ENCODE measurements at regions not wholly inside any gene's neighbourhood (a gene's known extent, or its start where the extent isn't known, plus 50 kb on each side); places are given as distances from the start of the nearest gene placed in this dataset.

DNA sequence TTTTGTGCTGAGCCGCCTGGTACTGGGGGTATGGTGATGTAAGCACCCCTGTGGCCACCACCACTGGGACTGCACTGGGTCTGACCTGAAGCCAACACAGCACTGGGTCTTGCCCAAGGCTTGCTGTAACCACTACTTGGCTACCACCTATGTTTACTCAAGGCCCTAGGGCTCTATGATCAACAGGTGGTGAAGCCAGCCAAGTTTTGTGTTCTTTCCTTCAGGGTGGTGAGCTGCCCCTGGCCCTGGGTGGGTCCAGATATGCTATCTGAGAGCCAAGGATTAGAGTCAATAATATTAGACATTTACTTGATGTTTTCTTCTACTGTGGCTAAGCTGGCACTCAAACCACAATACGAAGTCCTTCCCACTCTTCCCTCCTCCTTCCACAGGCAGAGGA, 55.1 kb upstream of the PAGE4 start:
- DNase-seq (ENCODE audit: low read depth in 2 of 2), result no peak

DNA sequence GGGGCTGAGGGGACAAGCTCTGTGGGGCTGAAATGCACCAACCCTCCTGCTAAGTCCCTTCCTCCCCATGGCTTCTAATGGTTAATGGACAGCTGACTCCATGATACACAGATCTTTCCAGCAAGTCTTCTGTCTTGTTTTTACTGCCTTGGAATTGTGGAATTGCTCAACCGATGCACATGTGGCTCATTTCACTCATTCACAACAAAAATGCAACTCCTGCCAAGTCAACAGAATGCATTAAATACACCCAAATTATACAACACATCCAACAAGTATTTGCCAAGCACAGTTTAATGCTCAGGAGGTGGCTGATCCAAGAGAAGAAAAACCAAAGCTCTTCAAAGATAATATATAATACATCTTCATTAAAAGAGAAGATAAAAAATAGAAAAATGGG, 61.9 kb upstream of the PAGE4 start:
- DNase-seq (ENCODE audit: low read depth in 2 of 2), result no peak

GRCh38 chrX:49762175-49762720, 66.5 kb upstream of the PAGE1 start:
- DNase-seq (ENCODE audit: low read depth in 2 of 2), result no peak

DNA sequence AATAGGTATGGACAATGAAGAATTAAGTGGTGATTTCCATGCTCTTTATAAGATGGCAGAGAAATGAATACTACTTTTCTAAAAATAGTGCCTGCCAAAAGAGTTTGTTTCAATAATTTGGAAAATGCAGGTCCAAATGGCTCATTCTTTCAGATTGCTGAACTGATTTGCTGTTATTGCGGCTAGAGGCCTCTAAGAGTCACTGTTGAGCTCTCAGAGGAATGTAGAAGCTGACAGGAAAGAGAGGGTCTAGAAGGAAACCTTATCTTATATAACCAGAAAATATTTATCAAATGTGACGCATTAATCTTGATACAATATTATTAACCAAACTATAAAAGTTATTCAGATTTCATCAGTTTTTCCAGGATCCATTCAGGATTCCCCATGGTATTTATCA, 65.7 kb upstream of the PAGE1 start:
- no peak for DNase-seq (ENCODE audit: low read depth in 2 of 2)

- DNase-seq (ENCODE audit: low read depth in 2 of 2), result no peak
These were observed 64.6 kb upstream of the PAGE1 start for GRCh38 chrX:49760290-49760890.

GRCh38 chrX:49756692-49757091, 60.9 kb upstream of the PAGE1 start:
- no peak for DNase-seq (ENCODE audit: low read depth in 2 of 2)

- DNase-seq (ENCODE audit: low read depth in 2 of 2), result peak; percentile 13 to 15
These were observed 58.6 kb upstream of the PAGE1 start for GRCh38 chrX:49754233-49754857.

DNA sequence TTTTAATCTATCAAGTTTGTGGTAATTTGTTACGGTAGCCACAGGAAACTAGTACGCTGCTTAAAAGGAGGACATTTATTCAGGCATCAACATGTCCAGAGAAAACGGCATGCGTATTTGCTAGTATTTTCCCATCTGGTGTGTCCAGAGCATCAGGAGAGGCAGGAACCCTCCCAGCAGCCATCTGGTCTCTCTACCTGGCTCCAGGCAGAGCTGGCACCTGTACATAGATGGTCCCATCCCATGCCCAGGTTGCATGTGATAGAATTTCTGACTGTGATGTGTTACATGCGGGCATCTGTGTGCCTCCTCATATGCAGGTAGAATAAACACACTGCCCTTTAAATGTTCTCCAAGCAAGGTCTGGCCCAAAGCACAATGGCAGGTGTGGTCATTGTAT, 57.9 kb upstream of the PAGE1 start:
- no peak for DNase-seq (ENCODE audit: low read depth in 2 of 2)

- no peak for DNase-seq (ENCODE audit: low read depth in 2 of 2)
These were observed 52.6 kb upstream of the PAGE1 start for GRCh38 chrX:49748211-49748956.

GRCh38 chrX:49746306-49746705, 50.5 kb upstream of the PAGE1 start:
- no peak for DNase-seq (ENCODE audit: low read depth in 2 of 2)
